HEK293 (cell line): ENCODE measurements at regions not wholly inside any gene's neighbourhood (a gene's known extent, or its start where the extent isn't known, plus 50 kb on each side); places are given as distances from the start of the nearest gene placed in this dataset.

Experiments
- TF ChIP-seq, protein P1 (sequence below): fragments of 450-650 bp; formaldehyde crosslinking; IDR thresholded peaks from 2 replicates; pipeline ENCODE4 v1.5.1; 2016; ENCODE audit warnings: missing biosample characterization, missing genetic modification characterization
- TF ChIP-seq, protein P2 (sequence below): fragments of 450-650 bp; formaldehyde crosslinking; IDR thresholded peaks from 2 replicates; pipeline ENCODE4 v1.5.1; 2016; ENCODE audit warnings: missing biosample characterization, missing genetic modification characterization, low read depth

DNA sequence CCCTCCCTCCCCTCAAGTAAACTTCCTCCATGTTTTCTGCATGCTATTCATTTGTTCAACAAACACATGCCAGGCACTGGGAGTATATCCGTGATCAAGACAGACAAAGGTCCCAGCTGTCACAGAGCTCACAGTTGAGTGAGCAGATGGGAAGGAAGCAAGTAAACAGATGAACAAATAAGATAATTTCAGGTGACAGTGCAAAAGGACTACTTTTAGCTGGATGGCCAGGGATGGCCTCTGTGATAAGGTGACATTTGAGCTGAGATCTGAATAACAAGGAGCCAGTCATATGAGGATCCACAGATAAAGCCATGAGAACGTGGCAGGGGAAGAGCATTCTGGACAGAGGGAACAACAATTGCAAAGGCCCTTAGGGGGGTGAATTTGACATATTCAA lies 121.7 kb upstream of the RAD23B start:
- TF ChIP-seq, protein P1, sequence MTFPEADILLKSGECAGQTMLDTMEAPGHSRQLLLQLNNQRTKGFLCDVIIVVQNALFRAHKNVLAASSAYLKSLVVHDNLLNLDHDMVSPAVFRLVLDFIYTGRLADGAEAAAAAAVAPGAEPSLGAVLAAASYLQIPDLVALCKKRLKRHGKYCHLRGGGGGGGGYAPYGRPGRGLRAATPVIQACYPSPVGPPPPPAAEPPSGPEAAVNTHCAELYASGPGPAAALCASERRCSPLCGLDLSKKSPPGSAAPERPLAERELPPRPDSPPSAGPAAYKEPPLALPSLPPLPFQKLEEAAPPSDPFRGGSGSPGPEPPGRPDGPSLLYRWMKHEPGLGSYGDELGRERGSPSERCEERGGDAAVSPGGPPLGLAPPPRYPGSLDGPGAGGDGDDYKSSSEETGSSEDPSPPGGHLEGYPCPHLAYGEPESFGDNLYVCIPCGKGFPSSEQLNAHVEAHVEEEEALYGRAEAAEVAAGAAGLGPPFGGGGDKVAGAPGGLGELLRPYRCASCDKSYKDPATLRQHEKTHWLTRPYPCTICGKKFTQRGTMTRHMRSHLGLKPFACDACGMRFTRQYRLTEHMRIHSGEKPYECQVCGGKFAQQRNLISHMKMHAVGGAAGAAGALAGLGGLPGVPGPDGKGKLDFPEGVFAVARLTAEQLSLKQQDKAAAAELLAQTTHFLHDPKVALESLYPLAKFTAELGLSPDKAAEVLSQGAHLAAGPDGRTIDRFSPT (tag by site-specific recombination), result no peak
- TF ChIP-seq, protein P2, sequence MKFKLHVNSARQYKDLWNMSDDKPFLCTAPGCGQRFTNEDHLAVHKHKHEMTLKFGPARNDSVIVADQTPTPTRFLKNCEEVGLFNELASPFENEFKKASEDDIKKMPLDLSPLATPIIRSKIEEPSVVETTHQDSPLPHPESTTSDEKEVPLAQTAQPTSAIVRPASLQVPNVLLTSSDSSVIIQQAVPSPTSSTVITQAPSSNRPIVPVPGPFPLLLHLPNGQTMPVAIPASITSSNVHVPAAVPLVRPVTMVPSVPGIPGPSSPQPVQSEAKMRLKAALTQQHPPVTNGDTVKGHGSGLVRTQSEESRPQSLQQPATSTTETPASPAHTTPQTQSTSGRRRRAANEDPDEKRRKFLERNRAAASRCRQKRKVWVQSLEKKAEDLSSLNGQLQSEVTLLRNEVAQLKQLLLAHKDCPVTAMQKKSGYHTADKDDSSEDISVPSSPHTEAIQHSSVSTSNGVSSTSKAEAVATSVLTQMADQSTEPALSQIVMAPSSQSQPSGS (tag by site-specific recombination), result no peak
